ENCODE measurements at regions not wholly inside any gene's neighbourhood (a gene's known extent, or its start where the extent isn't known, plus 50 kb on each side); places are given as distances from the start of the nearest gene placed in this dataset.

GRCh38 chr4:137310593-137311490 is 221.5 kb downstream of the PCDH18 start:
- DNase-seq (ENCODE audit: low read depth in 2 of 2), result no peak

- no peak for DNase-seq (ENCODE audit: low read depth in 2 of 2)
These were observed 222.1 kb downstream of the PCDH18 start for GRCh38 chr4:137310166-137310565.

GRCh38 chr4:137309424-137309823 is 222.9 kb downstream of the PCDH18 start:
- no peak for DNase-seq (ENCODE audit: low read depth in 2 of 2)

- DNase-seq (ENCODE audit: low read depth in 2 of 2), result no peak
These were observed 224.5 kb downstream of the PCDH18 start for GRCh38 chr4:137307806-137308205.

GRCh38 chr4:137300776-137301175 is 231.5 kb downstream of the PCDH18 start:
- no peak for DNase-seq (ENCODE audit: low read depth in 2 of 2)

- DNase-seq (ENCODE audit: low read depth in 2 of 2), result no peak
These were observed 233.0 kb downstream of the PCDH18 start for GRCh38 chr4:137299281-137299680.

GRCh38 chr4:137293281-137293680 is 239.0 kb downstream of the PCDH18 start:
- DNase-seq (ENCODE audit: low read depth in 2 of 2), result no peak

GRCh38 chr4:137283737-137284136 is 248.6 kb downstream of the PCDH18 start:
- DNase-seq (ENCODE audit: low read depth in 2 of 2), result no peak

- no peak for DNase-seq (ENCODE audit: low read depth in 2 of 2)
These were observed 253.9 kb downstream of the PCDH18 start for GRCh38 chr4:137278431-137278830.

GRCh38 chr4:137274404-137274803 is 257.9 kb downstream of the PCDH18 start:
- no peak for DNase-seq (ENCODE audit: low read depth in 2 of 2)

- DNase-seq (ENCODE audit: low read depth in 2 of 2), result no peak
These were observed 265.3 kb downstream of the PCDH18 start for GRCh38 chr4:137267024-137267423.

- no peak for DNase-seq (ENCODE audit: low read depth in 2 of 2)
These were observed 265.8 kb downstream of the PCDH18 start for GRCh38 chr4:137266511-137266910.

GRCh38 chr4:137263206-137263605 is 269.1 kb downstream of the PCDH18 start:
- no peak for DNase-seq (ENCODE audit: low read depth in 2 of 2)

GRCh38 chr4:137253949-137254348 is 278.3 kb downstream of the PCDH18 start:
- DNase-seq (ENCODE audit: low read depth in 2 of 2), result no peak

- no peak for DNase-seq (ENCODE audit: low read depth in 2 of 2)
These were observed 283.2 kb downstream of the PCDH18 start for GRCh38 chr4:137249112-137249511.

- no peak for DNase-seq (ENCODE audit: low read depth in 2 of 2)
These were observed 293.7 kb downstream of the PCDH18 start for GRCh38 chr4:137238456-137239162.

GRCh38 chr4:137226900-137227299 is 305.4 kb downstream of the PCDH18 start:
- DNase-seq (ENCODE audit: low read depth in 2 of 2), result no peak

GRCh38 chr4:137226221-137226620 is 306.1 kb downstream of the PCDH18 start:
- DNase-seq (ENCODE audit: low read depth in 2 of 2), result no peak

- no peak for DNase-seq (ENCODE audit: low read depth in 2 of 2)
These were observed 318.7 kb downstream of the PCDH18 start for GRCh38 chr4:137213372-137214173.

- DNase-seq (ENCODE audit: low read depth in 2 of 2), result no peak
These were observed 319.7 kb downstream of the PCDH18 start for GRCh38 chr4:137212601-137213000.

- DNase-seq (ENCODE audit: low read depth in 2 of 2), result no peak
These were observed 323.1 kb downstream of the PCDH18 start for GRCh38 chr4:137209240-137209639.

GRCh38 chr4:137206781-137207180 is 325.5 kb downstream of the PCDH18 start:
- DNase-seq (ENCODE audit: low read depth in 2 of 2), result no peak

Measured in stimulated activated CD4-positive, alpha-beta T cell treated with anti-CD3 and anti-CD28 coated beads, Interleukin-15, amount 100 ng/mL, for 48 hours (primary cell).